AG04449 (cell line): ENCODE measurements at regions not wholly inside any gene's neighbourhood (a gene's known extent, or its start where the extent isn't known, plus 50 kb on each side); places are given as distances from the start of the nearest gene placed in this dataset.

ENCODE experiments used
- CTCF ChIA-PET: fragments of 350-600 bp; formaldehyde crosslinking; extraction: SDS; loops from one replicate; lab custom pipeline; 2021; ENCODE audit warnings: antibody characterized with exemption; lab: Yijun Ruan, JAX
- POLR2A ChIA-PET: fragments of 400-600, 350-600 bp; formaldehyde crosslinking; extraction: SDS; loops from one replicate; lab custom pipeline; 2020; ENCODE audit warnings: antibody characterized with exemption, inconsistent platforms; lab: Yijun Ruan, JAX
- DNase-seq: peaks from one replicate; pipeline ENCODE4 v3.0.0-alpha.2; 2010; ENCODE audit warnings: low read depth, low spot score
- H3K4me3 ChIP-seq: 2 replicates; pipeline ENCODE4 v1.5.1; 2011; ENCODE audit warnings: low read depth, mild to moderate bottlenecking, control low read depth, low read length
- TF ChIP-seq, protein P1 (sequence below): IDR thresholded peaks from one replicate; pipeline ENCODE4 v1.5.1; 2011; ENCODE audit warnings: mild to moderate bottlenecking, moderate library complexity, low read length, control low read depth, inconsistent platforms; ENCODE audit not compliant: insufficient read depth; ENCODE audit errors: missing control alignments

DNA sequence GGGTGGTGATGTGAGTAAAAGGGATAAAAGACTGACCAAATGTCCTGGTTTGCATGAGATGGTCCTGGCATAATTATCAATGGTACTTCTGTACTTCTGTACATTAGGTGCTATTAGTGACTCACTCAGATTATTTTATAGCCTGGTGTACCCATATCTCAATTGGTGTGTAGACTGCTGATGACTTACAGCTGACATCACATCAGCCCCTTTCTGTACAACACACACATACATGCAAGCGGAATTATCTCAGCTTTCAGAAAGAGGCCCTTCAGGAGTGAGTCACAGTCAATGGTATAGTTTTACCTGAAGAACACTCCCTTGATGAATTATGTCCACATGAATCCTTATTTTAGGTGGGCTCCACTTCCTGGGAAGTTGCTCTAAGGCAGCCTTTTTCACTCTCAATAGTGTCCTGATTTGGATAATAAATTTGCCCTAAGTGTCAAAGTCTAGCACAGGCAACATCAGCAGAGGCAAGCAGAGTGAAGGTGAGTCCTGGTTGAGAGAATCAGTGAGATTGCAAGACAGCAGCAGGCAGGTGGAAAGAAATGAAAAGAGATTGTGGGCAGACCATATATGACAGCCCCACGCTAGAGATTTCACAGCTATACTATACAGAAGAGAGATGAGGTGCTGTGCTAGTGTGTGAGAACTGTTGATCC is 137.0 kb downstream of the ZPLD1 start:
- CTCF ChIA-PET, result no interaction called here
- POLR2A ChIA-PET, result no interaction called here
- H3K4me3 ChIP-seq, result no peak overlapping the region
- TF ChIP-seq, protein P1, sequence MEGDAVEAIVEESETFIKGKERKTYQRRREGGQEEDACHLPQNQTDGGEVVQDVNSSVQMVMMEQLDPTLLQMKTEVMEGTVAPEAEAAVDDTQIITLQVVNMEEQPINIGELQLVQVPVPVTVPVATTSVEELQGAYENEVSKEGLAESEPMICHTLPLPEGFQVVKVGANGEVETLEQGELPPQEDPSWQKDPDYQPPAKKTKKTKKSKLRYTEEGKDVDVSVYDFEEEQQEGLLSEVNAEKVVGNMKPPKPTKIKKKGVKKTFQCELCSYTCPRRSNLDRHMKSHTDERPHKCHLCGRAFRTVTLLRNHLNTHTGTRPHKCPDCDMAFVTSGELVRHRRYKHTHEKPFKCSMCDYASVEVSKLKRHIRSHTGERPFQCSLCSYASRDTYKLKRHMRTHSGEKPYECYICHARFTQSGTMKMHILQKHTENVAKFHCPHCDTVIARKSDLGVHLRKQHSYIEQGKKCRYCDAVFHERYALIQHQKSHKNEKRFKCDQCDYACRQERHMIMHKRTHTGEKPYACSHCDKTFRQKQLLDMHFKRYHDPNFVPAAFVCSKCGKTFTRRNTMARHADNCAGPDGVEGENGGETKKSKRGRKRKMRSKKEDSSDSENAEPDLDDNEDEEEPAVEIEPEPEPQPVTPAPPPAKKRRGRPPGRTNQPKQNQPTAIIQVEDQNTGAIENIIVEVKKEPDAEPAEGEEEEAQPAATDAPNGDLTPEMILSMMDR, result no peak
- DNase-seq, result no peak

DNA sequence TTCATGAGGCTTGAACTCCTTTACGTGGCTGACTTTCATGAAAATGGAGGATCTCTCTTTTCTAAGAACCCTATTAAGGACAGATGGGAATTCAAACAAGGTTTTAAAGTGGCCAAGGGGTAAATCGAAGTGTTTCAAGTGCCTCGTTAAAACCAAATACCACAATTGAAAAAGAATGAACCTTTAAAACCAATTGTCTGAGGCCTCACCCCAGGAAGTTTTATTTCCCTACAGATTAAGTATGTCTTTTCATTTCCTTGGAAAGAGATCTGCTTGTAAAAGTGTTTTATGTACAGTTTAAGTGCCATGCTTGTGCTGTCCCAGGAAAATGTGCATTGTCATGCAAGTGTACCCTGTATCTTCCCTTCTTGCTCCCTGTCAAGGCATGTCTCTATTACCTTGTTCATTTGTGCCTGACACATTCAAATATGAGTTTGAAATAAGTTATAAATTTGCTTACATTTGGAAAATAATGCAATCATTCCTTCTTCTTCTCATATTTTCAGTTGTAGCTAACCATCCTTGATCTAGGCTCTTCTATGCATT is 138.7 kb downstream of the ZPLD1 start:
- H3K4me3 ChIP-seq, result no peak overlapping the region
- no peak for DNase-seq
- ChIA-PET POLR2A (no interaction called here), CTCF (no interaction called here)
- TF ChIP-seq, protein P1, result no peak

DNA sequence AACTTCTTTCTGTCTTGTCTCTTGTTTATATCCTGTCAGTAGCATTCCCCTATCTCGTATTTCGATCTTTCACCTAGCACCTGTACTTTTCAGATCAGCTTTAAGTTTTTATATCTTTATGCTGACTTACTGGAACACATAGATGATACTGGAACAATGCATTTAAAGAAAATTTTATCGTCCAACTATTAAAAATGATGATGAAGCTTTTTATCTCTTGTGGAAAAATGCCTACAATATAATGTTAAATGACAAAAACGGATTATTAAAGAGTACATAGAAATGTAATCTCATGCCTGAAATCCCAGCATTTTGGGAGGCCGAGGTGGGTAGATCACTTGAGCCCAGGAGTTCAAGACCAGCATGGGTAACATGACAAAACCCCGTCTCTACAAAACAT is 139.5 kb downstream of the ZPLD1 start:
- H3K4me3 ChIP-seq, result no peak overlapping the region
- CTCF ChIA-PET, result no interaction called here
- POLR2A ChIA-PET, result no interaction called here

DNA sequence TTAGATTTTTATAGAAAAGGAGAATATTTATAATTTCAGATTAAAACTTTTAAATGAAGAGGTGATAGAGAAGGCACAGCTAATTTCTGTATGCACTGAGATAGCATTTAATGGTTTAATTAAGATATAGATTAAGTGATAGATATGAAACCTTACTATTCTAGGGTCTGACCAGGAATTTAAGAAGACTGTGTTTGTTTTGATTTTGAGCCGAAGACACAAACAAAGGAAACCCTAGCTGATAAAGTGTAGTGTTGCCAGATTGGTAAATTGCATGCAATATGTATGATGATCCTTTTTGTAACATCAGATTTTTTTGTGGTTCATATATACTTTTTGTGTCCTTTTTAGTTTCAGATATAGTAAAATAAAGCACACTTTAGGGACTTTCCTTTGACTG is 141.8 kb downstream of the ZPLD1 start:
- TF ChIP-seq, protein P1, result no peak
- POLR2A ChIA-PET, result no interaction called here
- CTCF ChIA-PET, result no interaction called here
- DNase-seq, result no peak
- H3K4me3 ChIP-seq, result no peak overlapping the region

More for the DNA sequence above, 139.5 kb downstream of the ZPLD1 start:
- TF ChIP-seq, protein P1, result no peak
- DNase-seq, result no peak

DNA sequence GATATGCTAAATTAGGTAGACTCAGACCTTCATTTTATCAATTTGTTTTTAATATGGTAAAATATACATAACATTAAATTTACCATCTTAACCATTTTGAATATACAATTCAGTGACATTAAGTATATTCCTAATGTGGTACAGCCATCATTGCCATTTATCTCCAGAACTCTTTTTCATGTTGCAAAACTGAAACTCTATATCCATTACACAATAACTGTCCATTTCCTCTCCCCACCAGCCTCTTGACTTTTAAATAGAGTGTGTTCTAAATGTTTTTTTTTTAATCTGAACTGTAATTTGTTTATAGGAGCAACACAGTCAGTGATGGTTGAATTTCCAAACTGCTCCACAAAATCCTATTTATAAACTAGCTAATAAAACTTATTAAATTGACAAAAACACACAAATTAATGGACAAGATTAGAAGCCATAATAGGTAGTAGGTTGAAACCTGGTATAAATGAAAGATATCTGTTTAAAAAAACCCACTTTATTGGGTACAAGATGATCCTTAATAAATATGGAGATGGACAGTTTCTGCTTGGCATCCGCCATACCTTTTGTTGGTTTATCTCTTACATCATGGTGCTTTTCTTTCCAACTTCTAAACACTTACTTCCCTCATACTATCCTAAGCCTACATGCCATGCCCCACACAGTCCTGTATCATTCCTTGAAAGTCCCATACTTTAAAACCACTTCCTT is 142.4 kb downstream of the ZPLD1 start:
- POLR2A ChIA-PET, result no interaction called here
- no peak overlapping the region for H3K4me3 ChIP-seq
- TF ChIP-seq, protein P1, result no peak
- no peak for DNase-seq
- CTCF ChIA-PET, result no interaction called here

DNA sequence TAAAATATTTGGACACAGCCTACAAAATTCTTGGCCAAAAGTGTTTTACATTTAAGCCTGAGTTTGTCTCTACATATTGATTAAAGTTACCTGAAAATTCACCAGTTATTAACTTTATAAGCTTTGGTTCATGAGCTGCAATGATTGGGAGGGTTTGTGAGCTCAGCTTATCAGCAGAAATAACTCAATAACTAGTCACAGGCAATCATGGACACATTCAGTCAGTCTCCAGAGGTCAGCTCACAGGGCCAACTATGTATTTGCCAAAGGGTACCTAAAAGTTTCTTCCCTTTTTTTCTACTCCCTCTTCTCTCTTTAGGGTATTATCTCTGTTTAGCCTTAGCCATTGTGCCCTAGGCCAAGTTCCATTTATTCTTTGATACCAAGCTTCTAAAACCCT is 145.9 kb downstream of the ZPLD1 start:
- POLR2A ChIA-PET, result no interaction called here

More for the DNA sequence above, 145.9 kb downstream of the ZPLD1 start:
- CTCF ChIA-PET, result no interaction called here
- TF ChIP-seq, protein P1, result no peak
- no peak for DNase-seq
- H3K4me3 ChIP-seq, result no peak overlapping the region
